Hepatocyte (in vitro differentiated cells): ENCODE measurements at regions not wholly inside any gene's neighbourhood (a gene's known extent, or its start where the extent isn't known, plus 50 kb on each side); places are given as distances from the start of the nearest gene placed in this dataset.

Experiments used
- DNase-seq: peaks from one replicate; pipeline ENCODE4 v3.0.0-alpha.2; 2016; ENCODE audit warnings: low spot score
- H2AFZ ChIP-seq: fragments of 200-600 bp; sonication (generic); 2 replicates; pipeline ENCODE4 v1.6.0; 2016; ENCODE audit warnings: antibody characterized with exemption, mild to moderate bottlenecking
- H3K27ac ChIP-seq: fragments of 200-600 bp; sonication (generic); 2 replicates; pipeline ENCODE4 v1.5.1; 2016; ENCODE audit warnings: mild to moderate bottlenecking
- H3K27me3 ChIP-seq: fragments of 200-600 bp; sonication (generic); 2 replicates; pipeline ENCODE4 v1.6.1; 2016
- H3K36me3 ChIP-seq: fragments of 200-600 bp; sonication (generic); replicated peaks from 2 replicates; pipeline ENCODE4 v1.5.1; 2016; ENCODE audit warnings: low read depth; ENCODE audit not compliant: insufficient read depth
- H3K4me1 ChIP-seq: fragments of 200-600 bp; sonication (generic); 2 replicates; pipeline ENCODE4 v1.5.1; 2016; ENCODE audit warnings: mild to moderate bottlenecking, moderate library complexity; ENCODE audit not compliant: insufficient read depth
- H3K4me2 ChIP-seq: fragments of 200-600 bp; sonication (generic); 2 replicates; pipeline ENCODE4 v1.6.0; 2016
- H3K4me3 ChIP-seq: fragments of 200-600 bp; sonication (generic); 2 replicates; pipeline ENCODE4 v1.5.1; 2016; ENCODE audit warnings: mild to moderate bottlenecking
- H3K79me2 ChIP-seq: fragments of 200-600 bp; sonication (generic); 2 replicates; pipeline ENCODE4 v1.6.0; 2017; ENCODE audit warnings: mild to moderate bottlenecking
- H3K9me2 ChIP-seq: fragments of 200-600 bp; sonication (generic); replicated peaks from 2 replicates; pipeline ENCODE4 v1.6.0; 2017; ENCODE audit warnings: mild to moderate bottlenecking; ENCODE audit not compliant: insufficient read depth
- H3K9me3 ChIP-seq: fragments of 200-600 bp; sonication (generic); 2 replicates; pipeline ENCODE4 v1.5.1; 2016; ENCODE audit warnings: low read depth, mild to moderate bottlenecking
- H4K20me1 ChIP-seq: fragments of 200-600 bp; sonication (generic); 2 replicates; pipeline ENCODE4 v1.6.0; 2016; ENCODE audit warnings: mild to moderate bottlenecking; ENCODE audit not compliant: insufficient read depth, poor library complexity, severe bottlenecking
- EZH2 ChIP-seq: fragments of 200-600 bp; sonication (generic); IDR thresholded peaks from 2 replicates; pipeline ENCODE4 v1.6.1; 2016; ENCODE audit warnings: antibody characterized with exemption, mild to moderate bottlenecking, borderline replicate concordance
- EZH2phosphoT487 ChIP-seq: fragments of 200-600 bp; sonication (generic); IDR thresholded peaks from one replicate; pipeline ENCODE4 v1.6.1; 2018; ENCODE audit warnings: antibody characterized with exemption, mild to moderate bottlenecking, low read depth, moderate library complexity; ENCODE audit not compliant: unreplicated experiment, severe bottlenecking
- WGBS: methylation state at CpG from one replicate; pipeline ENCODE4 v1.1.6; 2016; ENCODE audit warnings: low lambda C conversion rate; ENCODE audit errors: missing lambda C conversion rate; 5-methylcytosine and 5-hydroxymethylcytosine counted together
- TF ChIP-seq, protein P1 (sequence below): fragments of 200-600 bp; sonication (generic); IDR thresholded peaks from 2 replicates; pipeline ENCODE4 v1.5.1; 2016; ENCODE audit warnings: antibody characterized with exemption, mild to moderate bottlenecking; ENCODE audit not compliant: poor library complexity

- no peaks in the 10 kb centered on the region for H3K36me3 ChIP-seq
- no peaks in the 10 kb centered on the region for H3K27me3 ChIP-seq
- TF ChIP-seq, protein P1, sequence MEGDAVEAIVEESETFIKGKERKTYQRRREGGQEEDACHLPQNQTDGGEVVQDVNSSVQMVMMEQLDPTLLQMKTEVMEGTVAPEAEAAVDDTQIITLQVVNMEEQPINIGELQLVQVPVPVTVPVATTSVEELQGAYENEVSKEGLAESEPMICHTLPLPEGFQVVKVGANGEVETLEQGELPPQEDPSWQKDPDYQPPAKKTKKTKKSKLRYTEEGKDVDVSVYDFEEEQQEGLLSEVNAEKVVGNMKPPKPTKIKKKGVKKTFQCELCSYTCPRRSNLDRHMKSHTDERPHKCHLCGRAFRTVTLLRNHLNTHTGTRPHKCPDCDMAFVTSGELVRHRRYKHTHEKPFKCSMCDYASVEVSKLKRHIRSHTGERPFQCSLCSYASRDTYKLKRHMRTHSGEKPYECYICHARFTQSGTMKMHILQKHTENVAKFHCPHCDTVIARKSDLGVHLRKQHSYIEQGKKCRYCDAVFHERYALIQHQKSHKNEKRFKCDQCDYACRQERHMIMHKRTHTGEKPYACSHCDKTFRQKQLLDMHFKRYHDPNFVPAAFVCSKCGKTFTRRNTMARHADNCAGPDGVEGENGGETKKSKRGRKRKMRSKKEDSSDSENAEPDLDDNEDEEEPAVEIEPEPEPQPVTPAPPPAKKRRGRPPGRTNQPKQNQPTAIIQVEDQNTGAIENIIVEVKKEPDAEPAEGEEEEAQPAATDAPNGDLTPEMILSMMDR: peak; percentile 70
- TF ChIP-seq EZH2phosphoT487 (no peak), EZH2 (no peak)
- peak; percentile 23 for DNase-seq
- H3K4me3 ChIP-seq: no peak overlapping the region
- H3K9me3 ChIP-seq: no peaks in the 10 kb centered on the region
- H3K27ac ChIP-seq: no peak overlapping the region
- H3K4me1 ChIP-seq: no peaks in the 10 kb centered on the region
- H3K4me2 ChIP-seq: no peak overlapping the region
- H2AFZ ChIP-seq: no peak overlapping the region
- no peaks in the 10 kb centered on the region for H3K9me2 ChIP-seq
- H4K20me1 ChIP-seq: no peaks in the 10 kb centered on the region
- H3K79me2 ChIP-seq: no peaks in the 10 kb centered on the region
Observed at GRCh38 chr4:149897783-149898182, 82.1 kb upstream of the IQCM start.

GRCh38 chr4:149901128-149901527 lies 85.5 kb upstream of the IQCM start:
- no peak overlapping the region for H2AFZ ChIP-seq
- H3K36me3 ChIP-seq: no peaks in the 10 kb centered on the region
- WGBS: 78% methylated on average over 5 of the region's 5 CpGs
- H3K79me2 ChIP-seq: no peaks in the 10 kb centered on the region
- no peaks in the 10 kb centered on the region for H3K9me2 ChIP-seq
- no peaks in the 10 kb centered on the region for H4K20me1 ChIP-seq
- no peaks in the 10 kb centered on the region for H3K27me3 ChIP-seq
- H3K9me3 ChIP-seq: no peaks in the 10 kb centered on the region
- no peak overlapping the region for H3K4me3 ChIP-seq
- TF ChIP-seq, protein P1: no peak
- no peak for TF ChIP-seq EZH2
- no peak for TF ChIP-seq EZH2phosphoT487
- H3K27ac ChIP-seq: no peak overlapping the region
- DNase-seq: no peak
- no peaks in the 10 kb centered on the region for H3K4me1 ChIP-seq
- no peak overlapping the region for H3K4me2 ChIP-seq

DNA sequence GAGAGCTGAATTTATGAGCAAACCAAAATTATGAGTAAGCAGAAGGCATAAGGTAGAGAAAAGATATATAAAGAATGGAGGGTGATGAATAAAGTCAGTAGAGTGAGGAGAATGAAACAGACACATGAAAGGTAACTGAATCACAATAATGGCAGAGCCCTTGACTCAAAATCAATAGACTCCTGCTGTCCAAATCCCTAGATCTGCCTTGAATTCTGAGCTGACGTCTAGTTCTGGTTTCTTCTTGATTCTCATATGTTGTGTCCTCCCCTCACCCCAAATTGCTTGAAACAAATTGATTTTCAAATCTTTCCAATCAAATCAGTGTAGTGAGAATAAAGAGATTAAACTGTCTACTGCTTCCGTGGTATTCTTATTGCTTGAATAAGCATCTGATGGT lies 86.6 kb upstream of the IQCM start:
- H3K27me3 ChIP-seq: no peaks in the 10 kb centered on the region
- 91% methylated on average over 2 of the region's 2 CpGs for WGBS
- no peaks in the 10 kb centered on the region for H3K9me2 ChIP-seq
- no peak overlapping the region for H3K4me3 ChIP-seq
- no peaks in the 10 kb centered on the region for H3K4me1 ChIP-seq
- H3K9me3 ChIP-seq: no peaks in the 10 kb centered on the region
- DNase-seq: no peak
- no peak overlapping the region for H2AFZ ChIP-seq
- no peak overlapping the region for H3K4me2 ChIP-seq
- no peaks in the 10 kb centered on the region for H4K20me1 ChIP-seq
- H3K27ac ChIP-seq: no peak overlapping the region
- TF ChIP-seq, protein P1: no peak
- TF ChIP-seq EZH2phosphoT487: no peak
- no peak for TF ChIP-seq EZH2
- no peaks in the 10 kb centered on the region for H3K79me2 ChIP-seq
- H3K36me3 ChIP-seq: no peaks in the 10 kb centered on the region

- 56% methylated on average over 3 of the region's 3 CpGs for WGBS
- Histone ChIP-seq H3K9me3 (no peaks in the 10 kb centered on the region), H3K9me2 (no peaks in the 10 kb centered on the region), H3K27ac (no peak overlapping the region), H3K4me3 (no peak overlapping the region), H3K36me3 (no peaks in the 10 kb centered on the region), H2AFZ (peak overlapping the region; percentile 7), H3K27me3 (no peaks in the 10 kb centered on the region), H3K79me2 (no peaks in the 10 kb centered on the region), H3K4me2 (no peak overlapping the region), H4K20me1 (no peaks in the 10 kb centered on the region), H3K4me1 (no peaks in the 10 kb centered on the region)
- DNase-seq: no peak
- TF ChIP-seq EZH2: no peak
- TF ChIP-seq, protein P1: no peak
- no peak for TF ChIP-seq EZH2phosphoT487
Observed at GRCh38 chr4:149910177-149910576, 94.5 kb upstream of the IQCM start.
